OCI-LY3 (cell line): ENCODE measurements at regions not wholly inside any gene's neighbourhood (a gene's known extent, or its start where the extent isn't known, plus 50 kb on each side); places are given as distances from the start of the nearest gene placed in this dataset.

Source experiments
- EZH2phosphoT487 ChIP-seq: fragments of 200-600 bp; shearing (Covaris generic); IDR thresholded peaks from 2 replicates; pipeline ENCODE4 v1.6.1; 2018; ENCODE audit warnings: antibody characterized with exemption, mixed run types, low read depth
- TF ChIP-seq, protein P1 (sequence below): fragments of 200-600, 300-600 bp; sonication (generic); IDR thresholded peaks from 2 replicates; pipeline ENCODE4 v1.5.1; 2014; ENCODE audit warnings: antibody characterized with exemption, low read length, low read depth

GRCh38 chr9:126155756-126156664 is 170.6 kb upstream of the MVB12B start:
- no peak for TF ChIP-seq EZH2phosphoT487
- TF ChIP-seq, protein P1, sequence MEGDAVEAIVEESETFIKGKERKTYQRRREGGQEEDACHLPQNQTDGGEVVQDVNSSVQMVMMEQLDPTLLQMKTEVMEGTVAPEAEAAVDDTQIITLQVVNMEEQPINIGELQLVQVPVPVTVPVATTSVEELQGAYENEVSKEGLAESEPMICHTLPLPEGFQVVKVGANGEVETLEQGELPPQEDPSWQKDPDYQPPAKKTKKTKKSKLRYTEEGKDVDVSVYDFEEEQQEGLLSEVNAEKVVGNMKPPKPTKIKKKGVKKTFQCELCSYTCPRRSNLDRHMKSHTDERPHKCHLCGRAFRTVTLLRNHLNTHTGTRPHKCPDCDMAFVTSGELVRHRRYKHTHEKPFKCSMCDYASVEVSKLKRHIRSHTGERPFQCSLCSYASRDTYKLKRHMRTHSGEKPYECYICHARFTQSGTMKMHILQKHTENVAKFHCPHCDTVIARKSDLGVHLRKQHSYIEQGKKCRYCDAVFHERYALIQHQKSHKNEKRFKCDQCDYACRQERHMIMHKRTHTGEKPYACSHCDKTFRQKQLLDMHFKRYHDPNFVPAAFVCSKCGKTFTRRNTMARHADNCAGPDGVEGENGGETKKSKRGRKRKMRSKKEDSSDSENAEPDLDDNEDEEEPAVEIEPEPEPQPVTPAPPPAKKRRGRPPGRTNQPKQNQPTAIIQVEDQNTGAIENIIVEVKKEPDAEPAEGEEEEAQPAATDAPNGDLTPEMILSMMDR: no peak
